K562 (cell line): ENCODE measurements at regions not wholly inside any gene's neighbourhood (a gene's known extent, or its start where the extent isn't known, plus 50 kb on each side); places are given as distances from the start of the nearest gene placed in this dataset.

ENCODE experiments used
- CTCF ChIP-seq, 3 experiments: IDR thresholded peaks in 2 of 3; conservative IDR thresholded peaks in 1 of 3; 2 replicates each; pipeline ENCODE4 v1.5.1; 2011 to 2012; ENCODE audit warnings: low read length in 3 of 3, mild to moderate bottlenecking in 3 of 3, control low read depth in 2 of 3, improper control_type of control experiment in 1 of 3, inconsistent platforms in 1 of 3, low read depth in 1 of 3, mixed read lengths in 1 of 3, moderate library complexity in 1 of 3; ENCODE audit not compliant: insufficient read depth in 2 of 3
- RCOR1 ChIP-seq, 2 experiments: IDR thresholded peaks; 2 replicates each; pipeline ENCODE4 v1.6.1; 2012; ENCODE audit warnings: low read depth in 2 of 2, low read length in 2 of 2, borderline replicate concordance in 1 of 2, improper control_type of control experiment in 1 of 2
- ZFX ChIP-seq: sonication (generic); formaldehyde crosslinking; IDR thresholded peaks from 2 replicates; pipeline ENCODE4 v1.8.0; 2022; ENCODE audit warnings: mild to moderate bottlenecking, missing genetic modification reagents, moderate library complexity

DNA sequence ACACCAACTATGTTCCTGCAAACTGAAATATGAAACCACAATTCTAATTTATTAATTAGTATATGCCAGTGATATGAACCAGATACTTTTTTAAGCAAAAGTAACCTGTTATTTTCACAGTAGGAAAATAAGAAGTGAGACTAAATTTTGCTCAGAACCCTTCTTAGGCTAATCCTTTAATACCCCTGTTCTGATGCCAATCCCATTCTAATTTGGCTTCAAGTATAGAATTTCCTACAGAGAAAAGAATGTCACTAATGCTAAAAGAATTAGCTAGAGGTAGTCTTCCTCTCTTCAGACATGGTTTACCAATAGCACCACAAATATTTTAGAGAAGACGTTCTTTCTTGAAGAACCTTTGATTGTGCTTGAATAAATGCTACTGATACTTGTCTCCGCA is 758.4 kb downstream of the FLRT2 start:
- TF ChIP-seq RCOR1 (IDR thresholded peaks at IDR 0.05; ENCODE audit: borderline replicate concordance in 1 of 2, low read depth in 2 of 2, low read length in 2 of 2), result no peak
- no peak for TF ChIP-seq ZFX (CRISPR knock-in tag)
- no peak for TF ChIP-seq CTCF (IDR thresholded peaks at IDR 0.05 in 2 of 3, conservative IDR thresholded peaks at IDR 0.05 in 1 of 3; ENCODE audit: insufficient read depth in 2 of 3, low read depth in 1 of 3, low read length in 3 of 3)
